ENCODE measurements at regions not wholly inside any gene's neighbourhood (a gene's known extent, or its start where the extent isn't known, plus 50 kb on each side); places are given as distances from the start of the nearest gene placed in this dataset.

DNA sequence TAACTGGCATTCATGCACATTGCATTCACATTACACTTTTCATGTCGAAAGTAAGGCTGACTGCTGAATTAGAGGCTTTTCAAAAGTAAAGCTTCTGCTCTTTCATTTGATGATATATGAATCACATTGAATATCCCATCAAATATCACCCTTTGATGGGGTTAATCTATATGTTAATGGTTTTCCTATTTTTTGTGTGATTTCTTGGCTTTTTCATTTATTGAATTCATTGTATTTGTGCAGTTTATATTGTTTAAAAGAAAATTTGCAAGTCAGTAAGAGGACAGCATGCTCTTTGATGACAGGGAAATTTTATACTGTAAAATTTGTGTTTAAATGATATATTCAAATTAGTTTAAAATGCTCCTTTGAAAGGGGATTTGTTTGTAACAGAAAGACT, 344.1 kb downstream of the PCDH10 start:
- TF ChIP-seq, protein P1, sequence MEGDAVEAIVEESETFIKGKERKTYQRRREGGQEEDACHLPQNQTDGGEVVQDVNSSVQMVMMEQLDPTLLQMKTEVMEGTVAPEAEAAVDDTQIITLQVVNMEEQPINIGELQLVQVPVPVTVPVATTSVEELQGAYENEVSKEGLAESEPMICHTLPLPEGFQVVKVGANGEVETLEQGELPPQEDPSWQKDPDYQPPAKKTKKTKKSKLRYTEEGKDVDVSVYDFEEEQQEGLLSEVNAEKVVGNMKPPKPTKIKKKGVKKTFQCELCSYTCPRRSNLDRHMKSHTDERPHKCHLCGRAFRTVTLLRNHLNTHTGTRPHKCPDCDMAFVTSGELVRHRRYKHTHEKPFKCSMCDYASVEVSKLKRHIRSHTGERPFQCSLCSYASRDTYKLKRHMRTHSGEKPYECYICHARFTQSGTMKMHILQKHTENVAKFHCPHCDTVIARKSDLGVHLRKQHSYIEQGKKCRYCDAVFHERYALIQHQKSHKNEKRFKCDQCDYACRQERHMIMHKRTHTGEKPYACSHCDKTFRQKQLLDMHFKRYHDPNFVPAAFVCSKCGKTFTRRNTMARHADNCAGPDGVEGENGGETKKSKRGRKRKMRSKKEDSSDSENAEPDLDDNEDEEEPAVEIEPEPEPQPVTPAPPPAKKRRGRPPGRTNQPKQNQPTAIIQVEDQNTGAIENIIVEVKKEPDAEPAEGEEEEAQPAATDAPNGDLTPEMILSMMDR (conservative IDR thresholded peaks at IDR 0.05), result no peak
- no peak for TF ChIP-seq ZFX (IDR thresholded peaks at IDR 0.05)
